ENCODE measurements at regions not wholly inside any gene's neighbourhood (a gene's known extent, or its start where the extent isn't known, plus 50 kb on each side); places are given as distances from the start of the nearest gene placed in this dataset.

DNA sequence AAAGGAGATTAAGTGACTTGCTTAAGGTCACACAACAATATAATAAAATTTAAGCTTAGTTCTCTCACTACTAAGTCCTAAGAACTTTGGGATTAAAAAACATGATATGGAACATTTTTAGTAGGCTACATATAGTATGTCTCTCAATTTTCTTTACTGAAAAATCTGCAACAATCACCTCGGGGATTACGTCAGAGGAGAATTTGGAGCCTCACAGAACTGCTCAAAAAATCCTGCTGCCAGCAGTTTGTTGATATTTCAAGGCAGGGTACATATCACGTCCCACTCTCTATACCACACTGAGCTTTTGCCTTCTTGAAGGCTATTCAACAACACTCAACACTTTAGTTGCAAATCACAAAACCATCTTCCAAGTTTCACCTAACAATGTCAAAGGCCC, 561.6 kb upstream of the BTBD3 start:
- no peak overlapping the region for H3K9ac ChIP-seq (ENCODE audit: low read length)
- H3K27ac ChIP-seq (ENCODE audit: low read depth, low read length), result no peak overlapping the region
- H3K4me3 ChIP-seq (ENCODE audit: low read depth in 1 of 2, low read length in 2 of 2), result no peak overlapping the region
- H3K27me3 ChIP-seq (ENCODE audit: control insufficient read depth in 1 of 2, insufficient read depth in 2 of 2, low read length in 2 of 2), result no peaks in the 10 kb centered on the region
- no peaks in the 10 kb centered on the region for H3K9me3 ChIP-seq (ENCODE audit: low read length)
- H3K4me1 ChIP-seq (ENCODE audit: insufficient read depth, low read length), result peaks cover 5% of the 10 kb centered on the region
- H3K36me3 ChIP-seq (ENCODE audit: insufficient read depth, low read length), result no peaks in the 10 kb centered on the region

DNA sequence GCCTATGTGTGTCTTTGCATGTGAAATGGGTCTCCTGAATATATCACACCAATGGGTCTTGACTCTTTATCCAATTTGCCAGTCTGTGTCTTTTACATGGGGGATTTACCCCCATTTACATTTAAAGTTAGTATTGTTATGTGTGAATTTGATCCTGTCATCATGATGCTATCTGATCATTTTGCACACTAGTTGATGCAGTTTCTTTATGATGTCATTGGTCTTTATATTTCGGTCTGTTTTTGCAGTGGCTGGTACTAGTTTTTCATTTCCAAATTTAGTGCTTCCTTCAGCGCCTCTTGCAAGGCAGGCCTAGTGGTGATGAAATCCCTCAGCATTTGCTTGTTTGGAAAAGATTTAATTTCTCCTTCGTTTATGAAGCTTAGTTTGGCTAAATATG, 555.2 kb upstream of the BTBD3 start:
- no peaks in the 10 kb centered on the region for H3K27me3 ChIP-seq (ENCODE audit: control insufficient read depth in 1 of 2, insufficient read depth in 2 of 2, low read length in 2 of 2)

DNA sequence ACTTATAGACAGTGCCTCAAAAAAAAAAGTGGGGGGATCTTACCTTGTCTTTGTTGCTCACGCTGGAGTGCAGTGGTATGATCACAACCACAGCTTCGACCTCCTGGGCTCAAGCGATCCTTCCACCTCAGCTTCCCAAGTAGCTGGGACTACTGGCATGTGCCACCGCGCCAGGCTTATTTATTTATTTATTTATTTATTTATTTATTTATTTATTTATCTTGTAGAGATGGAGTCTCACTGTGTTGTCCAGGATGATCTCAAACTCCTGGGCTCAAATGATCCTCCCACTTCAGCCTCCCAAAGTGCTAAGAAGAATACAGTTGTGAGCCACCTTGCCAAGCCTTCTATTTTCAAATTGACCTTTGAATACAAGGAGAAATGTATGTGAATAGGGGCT, 553.0 kb upstream of the BTBD3 start:
- no peak overlapping the region for H3K9ac ChIP-seq (ENCODE audit: low read length)

More for the DNA sequence above, 555.2 kb upstream of the BTBD3 start:
- Histone ChIP-seq H3K4me3 (ENCODE audit: low read depth in 1 of 2, low read length in 2 of 2) (no peak overlapping the region), H3K9me3 (ENCODE audit: low read length) (no peaks in the 10 kb centered on the region), H3K9ac (ENCODE audit: low read length) (no peak overlapping the region), H3K27ac (ENCODE audit: low read depth, low read length) (no peak overlapping the region), H3K4me1 (ENCODE audit: insufficient read depth, low read length) (no peaks in the 10 kb centered on the region), H3K36me3 (ENCODE audit: insufficient read depth, low read length) (no peaks in the 10 kb centered on the region)

DNA sequence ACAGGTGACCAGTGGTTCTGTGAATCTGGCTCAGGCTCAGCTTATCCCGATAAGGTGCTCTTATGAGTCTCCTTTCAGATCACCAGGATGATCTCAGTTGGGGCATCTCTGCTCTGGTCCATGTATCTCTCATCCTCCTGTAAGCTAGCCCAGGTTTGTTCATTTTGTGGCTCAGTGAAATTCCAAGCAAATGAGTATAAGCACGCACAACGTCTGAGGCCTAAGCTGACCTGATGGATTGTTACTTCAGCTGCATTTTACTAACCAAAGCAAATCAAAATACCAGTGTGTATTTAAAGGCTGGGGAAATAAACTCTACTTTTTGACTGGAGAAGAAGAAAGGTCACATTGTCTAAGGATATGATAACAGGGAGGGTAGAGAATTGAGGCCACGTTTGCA, 551.0 kb upstream of the BTBD3 start:
- no peak overlapping the region for H3K4me3 ChIP-seq (ENCODE audit: low read depth in 1 of 2, low read length in 2 of 2)
- H3K9me3 ChIP-seq (ENCODE audit: low read length), result no peaks in the 10 kb centered on the region
- no peaks in the 10 kb centered on the region for H3K36me3 ChIP-seq (ENCODE audit: insufficient read depth, low read length)
- no peak overlapping the region for H3K27ac ChIP-seq (ENCODE audit: low read depth, low read length)
- H3K9ac ChIP-seq (ENCODE audit: low read length), result no peak overlapping the region
- no peaks in the 10 kb centered on the region for H3K27me3 ChIP-seq (ENCODE audit: control insufficient read depth in 1 of 2, insufficient read depth in 2 of 2, low read length in 2 of 2)
- H3K4me1 ChIP-seq (ENCODE audit: insufficient read depth, low read length), result no peaks in the 10 kb centered on the region

More for the DNA sequence above, 553.0 kb upstream of the BTBD3 start:
- no peak overlapping the region for H3K4me3 ChIP-seq (ENCODE audit: low read depth in 1 of 2, low read length in 2 of 2)
- H3K27me3 ChIP-seq (ENCODE audit: control insufficient read depth in 1 of 2, insufficient read depth in 2 of 2, low read length in 2 of 2), result no peaks in the 10 kb centered on the region
- H3K27ac ChIP-seq (ENCODE audit: low read depth, low read length), result no peak overlapping the region
- H3K36me3 ChIP-seq (ENCODE audit: insufficient read depth, low read length), result no peaks in the 10 kb centered on the region
- no peaks in the 10 kb centered on the region for H3K9me3 ChIP-seq (ENCODE audit: low read length)
- H3K4me1 ChIP-seq (ENCODE audit: insufficient read depth, low read length), result no peaks in the 10 kb centered on the region

DNA sequence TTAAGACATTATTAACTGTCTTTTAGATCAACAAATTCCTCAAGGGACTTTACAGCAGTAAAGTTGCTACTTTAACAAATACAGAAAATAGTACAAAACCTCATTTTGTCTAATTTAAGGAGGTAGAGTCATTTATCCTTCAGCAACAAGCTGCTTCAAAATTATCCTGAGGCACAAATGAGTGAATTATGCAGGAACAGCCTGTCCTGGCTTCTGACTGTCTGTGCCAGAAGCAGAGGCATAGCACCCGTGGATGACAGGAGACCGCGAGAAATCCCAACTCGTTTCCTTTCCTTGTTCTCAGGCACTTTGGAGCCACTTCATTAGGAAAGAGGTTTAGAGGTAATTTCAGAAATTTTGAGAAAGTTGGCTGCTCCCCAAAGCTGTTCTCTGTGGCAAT, 549.2 kb upstream of the BTBD3 start:
- Histone ChIP-seq H3K9me3 (ENCODE audit: low read length) (no peaks in the 10 kb centered on the region), H3K4me1 (ENCODE audit: insufficient read depth, low read length) (no peaks in the 10 kb centered on the region), H3K9ac (ENCODE audit: low read length) (no peak overlapping the region), H3K27ac (ENCODE audit: low read depth, low read length) (no peak overlapping the region), H3K4me3 (ENCODE audit: low read depth in 1 of 2, low read length in 2 of 2) (no peak overlapping the region), H3K27me3 (ENCODE audit: control insufficient read depth in 1 of 2, insufficient read depth in 2 of 2, low read length in 2 of 2) (no peaks in the 10 kb centered on the region), H3K36me3 (ENCODE audit: insufficient read depth, low read length) (no peaks in the 10 kb centered on the region)

DNA sequence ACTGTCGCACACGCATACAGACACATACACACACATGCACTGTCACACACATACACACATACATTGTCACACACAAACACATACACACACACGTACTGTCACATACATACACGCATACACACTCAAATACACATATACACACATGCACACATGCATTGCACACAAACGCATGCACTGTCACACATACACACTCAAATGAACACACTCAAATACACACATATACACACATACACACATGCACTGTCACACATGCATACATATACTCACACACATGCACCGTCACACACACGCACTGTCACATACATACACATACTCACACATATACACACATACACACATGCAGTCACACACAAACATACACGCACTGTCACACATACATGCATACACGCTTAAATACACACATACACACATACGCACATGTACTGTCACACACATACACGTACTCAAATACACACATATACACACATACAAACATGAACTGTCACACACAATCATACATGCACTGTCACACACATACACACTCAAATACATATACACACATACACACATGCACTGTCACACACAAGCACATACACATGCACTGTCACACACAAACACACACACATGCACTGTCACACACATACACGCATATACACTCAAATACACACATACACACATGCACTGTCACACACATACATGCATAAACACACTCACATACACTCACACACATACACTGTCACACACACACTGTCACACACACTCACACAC, 548.6 kb upstream of the BTBD3 start:
- no peaks in the 10 kb centered on the region for H3K27me3 ChIP-seq (ENCODE audit: control insufficient read depth in 1 of 2, insufficient read depth in 2 of 2, low read length in 2 of 2)
- H3K36me3 ChIP-seq (ENCODE audit: insufficient read depth, low read length), result no peaks in the 10 kb centered on the region
- no peak overlapping the region for H3K4me3 ChIP-seq (ENCODE audit: low read depth in 1 of 2, low read length in 2 of 2)
- no peaks in the 10 kb centered on the region for H3K4me1 ChIP-seq (ENCODE audit: insufficient read depth, low read length)
- H3K9ac ChIP-seq (ENCODE audit: low read length), result no peak overlapping the region
- no peaks in the 10 kb centered on the region for H3K9me3 ChIP-seq (ENCODE audit: low read length)
- H3K27ac ChIP-seq (ENCODE audit: low read depth, low read length), result no peak overlapping the region

DNA sequence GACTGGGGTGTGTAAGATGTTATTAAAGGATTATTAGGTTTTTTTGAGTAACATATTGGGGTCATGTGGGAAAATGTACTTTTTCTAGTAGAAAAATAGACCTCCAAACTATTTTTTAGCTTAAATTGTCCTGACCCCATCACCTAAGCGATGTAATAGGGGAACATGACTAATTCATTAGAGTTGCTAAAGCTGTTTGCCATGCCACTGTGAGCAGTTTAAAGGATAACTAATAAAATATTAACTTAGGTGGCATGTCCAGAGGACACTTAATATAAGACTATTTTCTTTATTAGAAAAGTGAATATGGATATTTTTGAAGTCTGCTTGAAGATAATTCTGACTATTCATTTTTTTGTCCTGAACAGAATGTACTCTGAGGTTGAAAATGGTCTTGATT, 545.9 kb upstream of the BTBD3 start:
- Histone ChIP-seq H3K27me3 (ENCODE audit: control insufficient read depth in 1 of 2, insufficient read depth in 2 of 2, low read length in 2 of 2) (no peaks in the 10 kb centered on the region), H3K4me1 (ENCODE audit: insufficient read depth, low read length) (no peaks in the 10 kb centered on the region), H3K9ac (ENCODE audit: low read length) (no peak overlapping the region), H3K4me3 (ENCODE audit: low read depth in 1 of 2, low read length in 2 of 2) (no peak overlapping the region), H3K36me3 (ENCODE audit: insufficient read depth, low read length) (no peaks in the 10 kb centered on the region), H3K9me3 (ENCODE audit: low read length) (no peaks in the 10 kb centered on the region), H3K27ac (ENCODE audit: low read depth, low read length) (no peak overlapping the region)

DNA sequence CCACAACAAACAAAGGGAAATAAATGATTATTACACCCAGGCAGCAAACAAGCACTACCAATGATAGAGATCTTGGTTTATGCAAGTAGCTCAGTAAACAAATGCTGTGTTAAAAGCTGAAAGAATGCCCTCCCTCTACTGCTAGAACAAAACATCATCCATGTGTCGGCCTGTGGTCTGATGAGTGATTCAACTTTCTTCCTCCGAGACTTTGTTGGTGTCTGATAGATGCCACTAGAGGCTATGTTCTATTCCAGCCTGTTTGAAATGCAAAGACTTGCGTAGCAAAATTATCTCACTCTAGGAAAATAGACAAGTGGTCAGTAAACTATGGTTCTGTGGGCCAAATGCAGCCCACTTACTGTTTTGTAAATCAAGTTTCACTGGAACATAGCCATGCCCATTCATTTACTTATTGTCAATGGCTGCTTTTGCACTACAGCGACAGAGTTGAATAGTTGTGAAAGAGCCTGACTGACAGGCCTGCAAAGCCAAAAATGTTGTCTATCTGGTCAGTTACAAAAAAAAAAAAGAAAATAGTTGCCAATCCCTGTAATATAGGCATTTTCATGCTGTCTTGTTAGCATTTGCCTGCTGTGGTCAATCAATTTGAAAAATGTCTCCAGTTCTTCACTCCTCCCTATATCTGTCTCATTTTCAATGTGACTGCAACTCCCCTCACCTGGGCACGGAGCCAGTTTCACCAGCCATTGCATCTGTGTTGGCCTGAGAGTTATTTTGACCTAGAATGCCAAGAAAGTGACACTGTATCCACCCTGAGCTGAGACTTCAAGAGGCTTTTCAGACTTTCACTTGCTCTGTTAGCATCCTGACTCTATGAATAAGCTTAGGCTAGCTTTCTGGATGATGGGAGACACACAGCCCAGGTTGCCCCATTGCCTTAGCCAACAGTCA, 544.6 kb upstream of the BTBD3 start:
- no peaks in the 10 kb centered on the region for H3K9me3 ChIP-seq (ENCODE audit: low read length)
- no peaks in the 10 kb centered on the region for H3K27me3 ChIP-seq (ENCODE audit: control insufficient read depth in 1 of 2, insufficient read depth in 2 of 2, low read length in 2 of 2)
- no peak overlapping the region for H3K27ac ChIP-seq (ENCODE audit: low read depth, low read length)
- no peaks in the 10 kb centered on the region for H3K36me3 ChIP-seq (ENCODE audit: insufficient read depth, low read length)
- H3K9ac ChIP-seq (ENCODE audit: low read length), result no peak overlapping the region
- no peaks in the 10 kb centered on the region for H3K4me1 ChIP-seq (ENCODE audit: insufficient read depth, low read length)
- no peak overlapping the region for H3K4me3 ChIP-seq (ENCODE audit: low read depth in 1 of 2, low read length in 2 of 2)

DNA sequence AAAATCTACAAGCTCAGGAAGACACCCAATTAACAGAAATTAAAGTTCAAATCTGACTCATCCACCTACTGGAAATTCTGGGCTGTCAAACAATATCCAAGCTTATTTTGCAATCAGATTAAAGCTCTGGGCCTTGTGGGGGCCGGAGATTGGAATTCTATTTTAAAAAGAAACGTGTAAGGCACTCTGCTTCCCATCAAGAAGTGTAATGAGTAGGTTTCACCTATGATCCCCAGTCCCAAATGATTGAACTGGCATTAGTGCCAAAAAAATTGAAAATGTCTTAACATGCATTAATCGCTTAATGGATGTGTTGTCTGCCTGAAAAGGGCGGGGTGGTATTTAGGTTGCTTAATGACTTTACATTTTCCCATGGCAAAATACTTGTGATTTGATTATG, 542.4 kb upstream of the BTBD3 start:
- no peaks in the 10 kb centered on the region for H3K9me3 ChIP-seq (ENCODE audit: low read length)
- H3K27me3 ChIP-seq (ENCODE audit: control insufficient read depth in 1 of 2, insufficient read depth in 2 of 2, low read length in 2 of 2), result no peaks in the 10 kb centered on the region
- H3K27ac ChIP-seq (ENCODE audit: low read depth, low read length), result no peak overlapping the region
- H3K36me3 ChIP-seq (ENCODE audit: insufficient read depth, low read length), result no peaks in the 10 kb centered on the region
- no peak overlapping the region for H3K9ac ChIP-seq (ENCODE audit: low read length)
- H3K4me3 ChIP-seq (ENCODE audit: low read depth in 1 of 2, low read length in 2 of 2), result no peak overlapping the region
- no peaks in the 10 kb centered on the region for H3K4me1 ChIP-seq (ENCODE audit: insufficient read depth, low read length)

DNA sequence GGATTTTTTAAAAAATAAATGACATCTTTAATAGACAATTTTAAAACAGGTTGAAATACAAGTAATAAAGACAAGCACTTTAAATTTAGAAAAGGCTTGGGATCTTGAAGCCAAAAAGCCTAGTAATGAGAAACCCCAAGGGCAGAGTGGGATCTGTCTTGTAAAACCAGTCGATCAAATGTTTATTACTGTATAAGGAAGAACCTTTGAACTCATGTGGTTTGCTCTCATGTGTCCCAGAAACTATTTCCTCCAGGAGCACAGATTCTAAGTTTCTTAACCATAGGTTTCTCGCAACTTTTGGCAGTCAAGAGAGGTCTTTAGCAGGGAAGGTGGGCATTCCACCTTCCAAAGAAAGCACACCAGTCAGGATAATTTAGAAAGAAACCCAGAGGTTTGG, 541.7 kb upstream of the BTBD3 start:
- Histone ChIP-seq H3K4me3 (ENCODE audit: low read depth in 1 of 2, low read length in 2 of 2) (no peak overlapping the region), H3K4me1 (ENCODE audit: insufficient read depth, low read length) (no peaks in the 10 kb centered on the region), H3K27ac (ENCODE audit: low read depth, low read length) (no peak overlapping the region), H3K36me3 (ENCODE audit: insufficient read depth, low read length) (no peaks in the 10 kb centered on the region), H3K9me3 (ENCODE audit: low read length) (no peaks in the 10 kb centered on the region), H3K27me3 (ENCODE audit: control insufficient read depth in 1 of 2, insufficient read depth in 2 of 2, low read length in 2 of 2) (no peaks in the 10 kb centered on the region), H3K9ac (ENCODE audit: low read length) (no peak overlapping the region)

DNA sequence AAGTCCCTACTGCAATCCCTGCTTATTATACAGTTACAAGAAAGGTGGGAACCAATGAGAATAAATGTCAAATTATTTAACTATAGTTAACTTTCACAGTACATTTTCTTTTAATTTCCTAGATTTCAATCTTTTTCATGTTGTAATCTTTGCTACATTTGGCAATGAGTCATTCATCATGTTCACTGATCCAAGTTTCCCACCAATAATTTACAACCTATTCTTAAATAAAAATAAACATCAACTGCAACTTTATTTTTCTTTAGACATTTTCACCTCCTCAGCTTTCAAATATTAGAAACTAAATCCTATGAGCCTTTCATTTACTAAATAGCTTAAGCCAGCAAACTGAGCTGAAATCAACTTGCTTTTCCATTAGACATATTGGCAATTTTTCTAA, 541.3 kb upstream of the BTBD3 start:
- Histone ChIP-seq H3K4me3 (ENCODE audit: low read depth in 1 of 2, low read length in 2 of 2) (no peak overlapping the region), H3K4me1 (ENCODE audit: insufficient read depth, low read length) (no peaks in the 10 kb centered on the region), H3K36me3 (ENCODE audit: insufficient read depth, low read length) (no peaks in the 10 kb centered on the region), H3K27me3 (ENCODE audit: control insufficient read depth in 1 of 2, insufficient read depth in 2 of 2, low read length in 2 of 2) (no peaks in the 10 kb centered on the region), H3K27ac (ENCODE audit: low read depth, low read length) (no peak overlapping the region), H3K9ac (ENCODE audit: low read length) (no peak overlapping the region), H3K9me3 (ENCODE audit: low read length) (no peaks in the 10 kb centered on the region)
